GM21515 (cell line): ENCODE measurements at regions not wholly inside any gene's neighbourhood (a gene's known extent, or its start where the extent isn't known, plus 50 kb on each side); places are given as distances from the start of the nearest gene placed in this dataset.
A peak's percentile ranks its signal among the peaks of the same experiment; 100 is the strongest.

Source experiments
- ATAC-seq: cut with Tn5 transposase; IDR thresholded peaks from one replicate; pipeline ENCODE4 v1.9.1; 2021; ENCODE audit not compliant: unreplicated experiment

DNA sequence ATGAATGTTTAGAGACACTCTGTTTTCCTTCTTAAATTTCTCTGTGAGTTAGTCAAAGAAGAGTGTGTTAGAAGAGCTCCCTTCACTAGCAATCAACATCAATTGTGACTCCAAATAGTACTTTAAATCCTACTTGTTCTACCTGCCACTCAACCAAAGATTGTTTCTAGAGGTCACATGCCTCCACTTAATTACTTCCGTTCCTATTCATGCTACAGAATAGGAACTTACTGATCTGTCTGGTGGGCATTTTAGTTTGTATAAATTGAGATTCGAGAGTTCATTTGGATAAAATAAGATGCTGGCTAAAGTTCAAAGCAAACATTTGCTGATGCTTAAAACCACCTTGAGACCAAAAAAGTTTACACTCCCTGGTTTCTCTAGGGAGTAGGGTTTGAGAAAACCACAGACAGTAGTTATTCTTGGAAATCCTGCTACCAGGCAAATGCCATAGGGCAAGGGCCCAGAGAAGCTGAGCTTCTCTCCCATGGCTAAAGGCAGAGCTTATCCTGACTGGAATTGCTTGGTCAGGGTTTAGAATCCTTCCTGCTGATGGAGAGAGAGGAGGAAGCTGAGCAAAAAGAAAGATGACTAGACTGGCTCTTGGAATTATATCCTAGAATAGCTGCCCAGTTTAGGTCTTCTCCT is 389.6 kb upstream of the ATP2B1 start:
- no peak for ATAC-seq

DNA sequence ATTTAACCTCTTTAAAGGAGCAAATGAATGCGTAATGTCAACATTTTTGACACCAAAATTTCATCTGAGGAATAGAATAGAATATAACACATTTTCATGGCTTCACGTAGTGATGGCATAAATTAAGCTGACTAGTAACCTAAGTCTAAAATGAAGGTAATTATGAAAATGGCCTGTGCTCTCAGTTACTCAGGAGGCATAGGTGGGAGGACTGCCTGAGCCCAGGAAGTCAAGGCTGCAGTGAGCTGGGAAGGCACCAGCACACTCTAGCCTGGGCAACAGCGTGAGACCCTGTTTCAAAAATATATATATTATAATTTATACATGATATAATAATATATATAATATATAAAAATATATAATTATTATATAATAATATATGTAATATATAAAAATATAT is 383.2 kb upstream of the ATP2B1 start:
- ATAC-seq: no peak

DNA sequence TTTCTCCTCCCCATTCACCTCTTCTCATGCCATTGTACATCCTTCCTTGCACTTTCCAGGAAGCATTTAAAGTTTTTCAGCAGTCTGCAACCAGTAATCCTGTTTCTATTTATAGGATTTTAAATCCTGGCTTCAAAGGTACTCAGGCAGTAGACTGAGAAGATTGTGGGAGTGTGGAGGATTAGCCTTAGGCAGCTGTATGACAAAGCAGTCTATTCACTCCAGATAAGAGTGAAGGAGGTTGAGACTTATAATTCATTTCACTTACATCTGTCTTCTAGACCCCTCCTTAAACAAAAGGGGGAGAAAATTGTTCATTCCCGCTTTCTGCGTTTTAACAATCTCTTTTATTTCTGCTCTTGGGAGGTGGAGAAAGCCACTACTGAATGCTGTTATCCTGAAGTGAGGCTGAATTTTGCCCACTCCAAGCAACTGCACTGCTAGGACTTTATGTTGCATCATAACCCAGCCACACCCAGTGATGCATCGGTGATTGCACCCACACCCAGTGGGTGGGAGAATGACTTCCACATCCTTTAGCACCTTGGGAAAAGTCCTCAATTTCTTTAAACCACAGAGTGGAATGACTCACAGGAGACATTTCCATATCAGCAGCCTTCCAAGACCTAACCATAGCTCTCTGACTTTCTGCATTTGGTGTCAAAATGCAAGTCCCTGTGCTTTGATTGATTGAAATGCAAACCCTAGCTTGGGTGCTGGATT is 382.5 kb upstream of the ATP2B1 start:
- ATAC-seq: no peak

DNA sequence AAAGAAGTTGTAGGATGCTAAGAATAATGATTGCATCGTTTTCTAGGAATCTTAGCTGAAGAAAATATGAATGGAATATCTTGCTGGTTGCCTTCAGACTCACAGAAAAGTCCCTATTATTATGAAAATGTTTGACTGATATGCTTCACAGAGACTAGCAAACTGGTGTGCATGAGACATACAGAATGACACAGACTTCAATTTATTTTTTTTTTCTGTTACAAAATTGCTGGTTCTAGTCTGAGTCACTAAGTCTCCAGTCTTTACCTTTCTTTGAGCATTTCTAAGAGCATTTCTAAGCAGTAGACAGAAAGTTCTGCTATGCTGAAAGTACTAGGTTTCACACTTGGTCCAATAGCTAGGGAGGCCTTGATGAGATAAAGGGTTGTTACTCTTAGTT is 377.6 kb upstream of the ATP2B1 start:
- no peak for ATAC-seq

GRCh38 chr12:90085494-90086274 is 377.0 kb upstream of the ATP2B1 start:
- no peak for ATAC-seq

- ATAC-seq: no peak
Measured at GRCh38 chr12:90084018-90084417, 375.4 kb upstream of the ATP2B1 start.

- ATAC-seq: no peak
Measured at GRCh38 chr12:90080616-90081015, 372.0 kb upstream of the ATP2B1 start.

DNA sequence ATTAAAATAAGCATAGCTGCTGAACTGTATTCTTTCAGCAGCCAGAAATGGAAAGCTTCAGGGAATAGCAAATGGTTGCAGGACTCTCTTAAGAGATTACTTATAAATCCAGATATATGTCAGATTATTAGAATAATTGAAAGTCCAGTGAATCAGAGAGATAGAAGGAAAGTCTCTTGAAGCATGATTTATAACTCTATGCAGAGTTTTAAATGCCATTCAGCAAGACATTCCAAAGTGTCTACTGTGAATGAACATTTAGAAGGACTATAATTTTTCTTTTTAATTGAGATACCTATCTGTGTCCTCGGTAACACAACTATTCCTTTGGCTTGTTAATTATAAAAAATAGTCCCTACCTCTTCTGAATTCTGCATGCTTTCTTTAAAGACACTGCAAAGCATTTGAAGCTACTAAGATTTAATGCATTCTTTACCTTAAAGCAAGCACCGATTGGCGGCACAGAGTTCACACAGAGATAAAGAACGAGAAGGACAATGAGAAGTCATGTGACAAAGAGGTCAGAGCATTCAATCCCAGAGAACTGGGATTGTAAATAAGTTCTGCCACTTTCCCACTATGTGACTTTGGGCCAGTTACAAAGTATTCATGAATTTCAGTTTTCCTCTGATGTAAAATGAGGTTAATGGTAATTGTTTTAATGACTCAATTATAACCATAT is 371.0 kb upstream of the ATP2B1 start:
- ATAC-seq: no peak

DNA sequence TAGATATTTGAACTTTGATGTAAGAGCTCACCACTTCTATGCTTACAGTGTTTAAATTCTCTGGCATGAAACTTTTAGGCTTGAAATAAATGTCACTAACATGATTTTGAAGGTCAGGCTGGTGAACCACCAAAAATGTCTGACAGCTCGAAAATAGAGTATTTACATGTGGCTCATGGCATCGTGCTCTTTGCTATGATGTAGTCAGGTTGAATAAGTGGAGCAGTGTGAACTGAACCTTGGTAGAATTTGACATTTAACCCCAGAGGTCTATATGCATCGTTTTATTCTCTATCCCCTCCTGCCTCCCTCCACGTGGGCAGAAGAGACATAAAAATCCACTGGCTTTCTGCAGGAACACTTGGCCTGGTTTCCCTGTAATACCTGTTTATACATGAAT is 369.7 kb upstream of the ATP2B1 start:
- no peak for ATAC-seq

DNA sequence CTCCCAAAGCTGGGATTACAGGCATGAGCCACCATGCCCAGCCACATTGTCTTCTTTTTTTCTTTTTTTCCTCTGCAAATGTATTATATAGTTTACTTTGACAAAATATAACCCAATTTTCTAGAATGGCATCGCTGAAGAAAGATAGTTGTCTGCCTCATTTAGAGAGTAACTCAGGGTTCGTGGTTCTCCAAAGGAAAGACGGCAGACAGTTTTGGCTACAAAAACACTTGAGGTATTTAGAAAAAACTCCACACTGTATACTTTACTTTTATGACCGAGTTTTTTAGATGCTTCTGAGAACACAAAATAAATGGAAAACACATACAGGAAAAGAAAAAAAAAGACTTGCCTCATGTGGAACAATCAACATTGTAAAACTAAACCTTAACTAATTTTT is 369.1 kb upstream of the ATP2B1 start:
- ATAC-seq: no peak

GRCh38 chr12:90076851-90077319 is 368.2 kb upstream of the ATP2B1 start:
- no peak for ATAC-seq

- ATAC-seq: no peak
Measured at GRCh38 chr12:90075685-90076084, 367.0 kb upstream of the ATP2B1 start.

DNA sequence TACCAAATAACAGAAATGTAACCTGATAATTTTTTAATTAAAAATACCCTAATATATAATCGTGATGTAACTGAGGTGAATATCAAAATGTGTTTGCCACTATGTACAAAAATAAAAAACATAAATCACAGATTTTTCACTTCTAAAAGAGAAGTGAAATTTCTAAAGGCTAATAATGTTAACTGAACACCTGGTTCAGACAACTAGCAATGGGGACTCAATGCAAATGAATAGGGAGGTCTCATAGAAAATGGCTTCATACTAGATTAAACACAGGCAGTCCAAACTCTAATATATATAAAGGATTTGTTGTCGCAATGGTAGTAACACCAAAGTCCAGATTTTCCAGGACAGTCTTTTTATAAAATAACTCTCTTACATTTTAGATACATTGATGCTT is 365.4 kb upstream of the ATP2B1 start:
- peak; percentile 74 for ATAC-seq

GRCh38 chr12:90071996-90072395 is 363.4 kb upstream of the ATP2B1 start:
- no peak for ATAC-seq

DNA sequence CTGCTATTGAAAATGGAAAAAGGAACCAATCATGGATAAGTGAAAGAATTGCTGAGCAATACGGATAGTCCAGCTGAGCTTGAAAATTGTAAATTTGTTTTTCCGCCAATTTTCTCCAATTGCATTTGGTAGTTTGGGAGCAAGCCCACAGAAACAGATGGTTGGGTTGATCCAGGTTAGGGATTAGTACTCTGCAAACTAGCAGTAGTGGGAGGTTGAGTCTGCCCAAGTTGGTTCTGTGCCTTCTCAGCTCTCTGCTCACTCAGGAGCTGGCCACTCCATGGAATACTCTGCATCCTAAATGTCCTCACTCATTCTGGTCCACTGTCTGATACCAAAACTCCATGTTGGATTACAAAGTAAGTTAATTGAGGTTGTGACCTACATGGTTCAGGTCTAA is 361.1 kb upstream of the ATP2B1 start:
- ATAC-seq: no peak

GRCh38 chr12:90067791-90068190 is 359.2 kb upstream of the ATP2B1 start:
- no peak for ATAC-seq

GRCh38 chr12:90064852-90065801 is 356.5 kb upstream of the ATP2B1 start:
- ATAC-seq: no peak

DNA sequence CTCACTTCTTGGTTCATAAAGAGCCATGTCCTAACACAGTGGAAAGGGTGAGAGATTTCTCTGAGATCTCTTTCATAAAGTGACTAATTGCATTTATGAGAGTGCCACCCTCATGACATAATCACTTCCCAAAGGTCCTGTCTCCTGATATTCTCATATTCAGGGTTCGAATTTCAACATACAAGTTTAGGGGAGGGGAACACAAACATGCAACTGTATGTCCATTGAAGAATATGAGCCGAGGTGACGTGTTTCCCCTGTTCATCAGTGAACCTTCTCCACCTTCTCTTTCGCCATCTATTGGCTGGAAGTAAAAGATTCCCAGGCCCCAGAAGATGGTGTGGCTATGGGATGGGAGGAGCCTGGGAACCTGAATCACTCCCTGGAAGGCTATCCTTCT is 354.2 kb upstream of the ATP2B1 start:
- ATAC-seq: no peak

- no peak for ATAC-seq
Measured at GRCh38 chr12:90061809-90062208, 353.2 kb upstream of the ATP2B1 start.

DNA sequence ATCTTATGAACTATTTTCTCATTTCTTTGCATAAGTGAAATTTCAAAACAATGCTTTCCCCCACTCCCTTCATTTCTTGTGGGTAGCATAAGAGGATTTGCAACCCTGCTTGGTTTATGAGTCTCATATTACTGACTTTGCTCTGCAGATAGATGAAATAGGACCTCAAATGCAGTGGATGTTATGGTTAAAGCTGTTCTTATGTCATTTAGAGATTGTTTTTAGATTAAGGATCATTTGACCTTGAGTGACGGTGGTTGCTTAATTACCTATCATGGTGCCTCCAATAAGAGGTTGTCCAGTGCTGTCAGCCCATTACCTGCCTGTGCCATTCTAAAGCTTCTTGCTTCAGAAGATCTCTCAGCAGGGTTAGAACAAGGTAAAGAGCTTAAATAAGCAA is 351.4 kb upstream of the ATP2B1 start:
- ATAC-seq: no peak
